ENCODE measurements at regions not wholly inside any gene's neighbourhood (a gene's known extent, or its start where the extent isn't known, plus 50 kb on each side); places are given as distances from the start of the nearest gene placed in this dataset.

DNA sequence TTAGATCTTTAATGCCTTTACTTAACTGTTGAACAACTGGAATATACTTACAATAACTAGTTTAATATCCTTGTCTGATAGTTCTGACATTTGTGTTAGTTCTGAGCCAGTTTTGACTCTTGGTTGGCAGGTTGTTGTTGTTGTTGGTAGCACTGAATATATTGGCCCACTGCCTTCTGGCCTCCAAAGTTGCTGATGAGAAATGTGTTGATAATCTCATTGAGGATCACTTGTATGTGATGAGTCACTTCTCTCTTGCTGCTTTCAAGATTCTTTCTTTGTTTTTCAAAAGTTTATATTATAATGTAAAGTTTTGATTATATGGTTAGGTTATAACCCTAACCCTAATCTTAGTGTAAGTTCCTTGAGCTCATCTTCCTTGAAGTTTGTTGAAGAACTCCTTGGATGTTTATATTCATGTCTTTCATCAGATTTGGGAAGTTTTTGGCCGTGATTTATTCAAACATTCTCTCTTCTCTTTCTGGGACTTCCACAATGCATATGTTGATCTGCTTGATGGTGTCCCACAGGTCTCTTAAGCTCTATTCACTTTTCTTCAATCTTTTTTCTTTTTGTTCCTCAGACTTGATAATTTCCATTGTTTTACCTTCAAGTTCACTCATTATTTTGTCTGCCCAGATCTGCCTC, 149.7 kb downstream of the FGF18 start:
- TF ChIP-seq, protein P1, sequence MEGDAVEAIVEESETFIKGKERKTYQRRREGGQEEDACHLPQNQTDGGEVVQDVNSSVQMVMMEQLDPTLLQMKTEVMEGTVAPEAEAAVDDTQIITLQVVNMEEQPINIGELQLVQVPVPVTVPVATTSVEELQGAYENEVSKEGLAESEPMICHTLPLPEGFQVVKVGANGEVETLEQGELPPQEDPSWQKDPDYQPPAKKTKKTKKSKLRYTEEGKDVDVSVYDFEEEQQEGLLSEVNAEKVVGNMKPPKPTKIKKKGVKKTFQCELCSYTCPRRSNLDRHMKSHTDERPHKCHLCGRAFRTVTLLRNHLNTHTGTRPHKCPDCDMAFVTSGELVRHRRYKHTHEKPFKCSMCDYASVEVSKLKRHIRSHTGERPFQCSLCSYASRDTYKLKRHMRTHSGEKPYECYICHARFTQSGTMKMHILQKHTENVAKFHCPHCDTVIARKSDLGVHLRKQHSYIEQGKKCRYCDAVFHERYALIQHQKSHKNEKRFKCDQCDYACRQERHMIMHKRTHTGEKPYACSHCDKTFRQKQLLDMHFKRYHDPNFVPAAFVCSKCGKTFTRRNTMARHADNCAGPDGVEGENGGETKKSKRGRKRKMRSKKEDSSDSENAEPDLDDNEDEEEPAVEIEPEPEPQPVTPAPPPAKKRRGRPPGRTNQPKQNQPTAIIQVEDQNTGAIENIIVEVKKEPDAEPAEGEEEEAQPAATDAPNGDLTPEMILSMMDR (conservative IDR thresholded peaks at IDR 0.05; ENCODE audit: low read depth, low read length), result no peak
- TF ChIP-seq EZH2 (IDR thresholded peaks at IDR 0.05; ENCODE audit: borderline replicate concordance, low read depth, low read length, poor library complexity, severe bottlenecking), result no peak

Measured in A673 (cell line).